DMS153 (cell line): ENCODE measurements at regions not wholly inside any gene's neighbourhood (a gene's known extent, or its start where the extent isn't known, plus 50 kb on each side); places are given as distances from the start of the nearest gene placed in this dataset.

ENCODE experiments used
- DNase-seq: peaks from one replicate; lab custom pipeline; 2025; lab: John Stamatoyannopoulos, UW

- no peak for DNase-seq
These were observed 451.3 kb downstream of the PMP22 start for GRCh38 chr17:14813649-14814370.

- no peak for DNase-seq
These were observed 456.7 kb downstream of the PMP22 start for GRCh38 chr17:14808425-14808824.

- no peak for DNase-seq
These were observed 459.8 kb downstream of the PMP22 start for GRCh38 chr17:14805348-14805747.

DNA sequence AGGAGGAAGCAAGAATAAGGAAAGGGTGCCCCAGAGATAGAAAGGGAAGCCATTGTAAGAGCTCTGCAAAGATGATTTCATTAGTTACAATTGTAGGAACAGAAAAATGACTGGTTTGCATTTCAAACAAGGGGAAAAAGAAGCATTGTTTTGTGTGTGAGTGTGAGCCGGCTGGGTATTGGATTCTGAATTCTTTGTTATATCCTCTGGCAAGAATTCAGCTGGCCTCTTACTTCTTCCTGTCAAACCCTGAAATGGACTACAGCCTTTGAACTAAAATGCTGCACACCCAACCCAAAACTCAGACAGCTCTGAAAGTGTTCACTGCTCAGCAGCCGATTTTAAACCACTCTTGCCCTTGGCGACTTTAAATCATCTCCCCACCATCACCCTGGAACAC is 461.3 kb downstream of the PMP22 start:
- DNase-seq: no peak

DNA sequence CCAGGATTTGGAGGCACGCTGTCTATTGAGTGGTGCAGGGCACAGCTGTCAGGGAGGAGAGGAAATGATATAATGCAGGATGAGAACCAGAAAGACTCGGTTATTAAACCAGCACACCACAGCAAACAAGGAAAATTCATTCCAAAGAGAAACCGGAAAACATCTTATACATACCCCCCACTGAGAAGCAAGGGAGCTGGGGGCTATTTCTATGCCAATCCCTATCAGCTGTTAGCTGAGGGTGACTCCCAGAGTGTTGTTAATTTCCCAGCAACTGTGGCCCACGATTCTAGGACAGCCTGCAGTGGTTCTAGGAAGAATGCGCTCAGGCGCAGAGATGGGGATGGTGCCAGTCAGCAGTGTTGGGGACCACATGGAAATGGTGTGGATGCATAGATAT is 467.3 kb downstream of the PMP22 start:
- DNase-seq: no peak

DNA sequence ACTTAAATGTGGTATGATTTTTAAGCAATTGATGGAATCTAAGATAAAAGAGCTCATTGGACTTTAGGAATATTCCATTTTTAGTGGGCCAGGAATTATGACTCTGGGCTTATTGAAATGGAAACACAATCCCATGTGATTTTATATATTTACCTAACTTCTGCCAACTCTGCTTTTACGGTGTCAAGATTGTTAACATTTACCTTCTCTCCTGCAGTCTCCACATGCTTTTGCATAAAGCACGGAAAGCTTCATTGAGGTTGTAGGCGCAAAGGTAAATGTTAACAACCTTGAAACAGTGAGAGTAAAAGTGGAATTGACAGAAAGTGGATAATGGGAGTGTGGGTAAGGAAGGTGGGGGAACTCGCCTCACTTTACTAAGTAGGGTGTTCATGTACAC is 468.1 kb downstream of the PMP22 start:
- DNase-seq: no peak

GRCh38 chr17:14794961-14795360 is 470.2 kb downstream of the PMP22 start:
- no peak for DNase-seq

- no peak for DNase-seq
These were observed 471.9 kb downstream of the PMP22 start for GRCh38 chr17:14793237-14793636.

- DNase-seq: no peak
These were observed 472.4 kb downstream of the PMP22 start for GRCh38 chr17:14792746-14793145.

DNA sequence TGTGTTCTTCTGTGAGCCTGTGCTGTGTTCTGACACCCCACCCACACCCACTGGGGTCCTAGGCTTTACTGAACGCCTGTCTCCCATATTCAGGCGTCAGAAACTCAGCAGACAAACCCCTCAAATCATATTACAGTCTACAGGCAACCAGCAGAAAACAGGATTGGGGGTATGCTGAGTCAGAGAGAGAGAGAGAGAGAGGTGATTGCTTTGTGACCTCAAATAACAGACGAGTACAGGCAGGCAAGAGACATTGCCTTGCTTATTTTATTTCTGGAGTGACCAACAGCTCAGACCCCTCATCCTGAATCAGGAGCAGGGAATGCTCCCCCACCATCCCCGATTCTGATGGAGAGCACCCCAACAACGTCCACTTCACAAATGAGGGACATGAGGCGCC is 473.9 kb downstream of the PMP22 start:
- no peak for DNase-seq

DNA sequence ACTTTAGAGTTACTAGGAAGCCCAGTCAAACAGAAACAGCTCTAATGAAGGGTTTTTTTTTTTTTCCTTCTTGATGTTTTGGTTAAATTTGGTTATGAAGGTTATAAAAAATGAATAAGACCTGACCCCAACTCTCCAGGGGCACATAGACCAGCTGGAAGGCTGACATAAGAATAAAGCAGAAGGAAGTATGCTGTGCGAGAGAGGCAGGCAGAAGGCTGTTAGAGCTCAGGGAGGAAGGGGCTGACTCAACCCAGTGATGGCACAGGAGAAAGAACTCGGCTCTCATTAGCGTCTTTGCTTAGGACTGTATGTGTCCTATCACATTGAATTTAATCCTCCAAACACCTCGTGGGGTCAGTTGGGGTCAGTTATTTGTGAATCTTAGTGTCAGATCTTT is 474.6 kb downstream of the PMP22 start:
- DNase-seq: no peak

DNA sequence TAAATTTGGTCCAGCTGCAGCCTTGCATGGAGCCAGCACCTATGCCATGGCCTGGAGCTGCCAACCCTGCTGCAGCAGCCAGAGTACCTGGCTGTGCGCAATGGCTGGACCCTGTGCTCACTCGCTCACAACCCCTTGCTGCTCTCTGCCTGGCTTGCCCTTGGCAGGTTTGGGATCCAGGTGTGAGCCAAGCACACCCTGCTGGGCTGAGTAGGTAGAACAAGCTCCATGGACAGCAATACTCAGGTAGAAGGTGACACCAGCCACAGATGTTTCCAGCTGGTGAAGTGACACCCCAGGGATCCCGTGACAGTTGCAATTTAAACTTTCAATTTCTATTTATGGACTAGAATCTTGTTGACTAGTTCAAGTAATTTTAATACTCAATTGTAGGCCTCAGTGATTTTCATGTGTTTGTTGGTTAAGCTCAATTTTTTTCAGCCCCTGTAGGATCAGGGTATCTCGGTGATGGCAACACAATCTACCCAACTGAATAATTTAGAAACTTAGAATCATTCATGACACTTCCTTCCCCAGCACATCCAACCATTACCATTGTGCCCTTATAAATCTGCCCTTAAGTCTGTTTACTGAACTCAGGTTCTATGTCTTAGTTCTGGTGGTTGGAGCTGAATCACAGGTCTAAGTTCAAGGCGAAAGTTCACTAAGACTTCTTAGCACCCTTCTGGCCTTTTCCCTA is 480.0 kb downstream of the PMP22 start:
- no peak for DNase-seq

- no peak for DNase-seq
These were observed 480.2 kb downstream of the HS3ST3B1 start for GRCh38 chr17:14781123-14781522.

DNA sequence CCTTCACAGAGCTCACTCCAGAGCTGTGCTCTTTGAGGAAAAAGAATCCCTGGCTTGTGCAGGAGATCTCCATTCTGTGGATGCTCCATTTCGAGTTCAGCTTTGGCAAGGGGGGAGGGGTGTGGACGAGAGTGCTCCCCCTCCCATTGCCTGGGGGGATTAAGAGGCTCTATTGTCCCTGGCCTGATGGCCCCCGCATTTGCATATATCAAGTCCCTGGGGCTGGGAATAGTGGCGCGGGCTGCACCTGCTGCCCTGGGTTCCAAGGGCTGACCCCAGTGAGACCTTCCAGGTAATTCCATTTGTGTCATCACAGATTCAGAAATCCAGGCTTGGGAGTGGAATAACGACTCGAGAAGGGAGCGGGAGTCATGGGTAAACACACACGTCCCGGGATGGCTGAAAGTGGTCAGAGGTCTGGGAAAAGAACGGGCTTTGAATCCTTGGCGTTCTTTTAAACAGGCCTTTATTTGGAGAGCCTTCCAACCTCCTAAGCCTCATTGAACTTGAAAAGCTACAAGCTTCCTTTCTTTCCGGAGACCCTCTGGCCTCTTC is 479.3 kb downstream of the HS3ST3B1 start:
- DNase-seq: no peak

DNA sequence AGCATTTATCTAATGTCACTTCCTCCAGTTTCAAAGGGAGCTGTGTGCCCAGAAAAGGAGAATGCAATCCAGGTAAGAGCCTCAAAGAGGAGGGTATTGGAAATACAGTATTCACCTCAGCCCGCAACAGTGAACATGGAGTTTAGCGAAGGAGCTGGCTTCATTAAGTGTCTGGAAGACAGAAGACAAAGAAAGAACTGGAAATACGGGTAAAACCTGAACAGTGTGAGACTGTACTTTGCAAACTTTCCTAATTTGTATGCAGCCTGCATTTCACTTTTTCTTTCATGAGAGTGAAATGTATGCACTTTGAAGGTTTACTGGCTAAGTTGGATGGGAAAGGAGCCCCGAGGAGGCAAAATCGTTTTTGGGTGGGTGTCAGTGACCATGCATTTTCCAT is 478.4 kb downstream of the HS3ST3B1 start:
- no peak for DNase-seq

DNA sequence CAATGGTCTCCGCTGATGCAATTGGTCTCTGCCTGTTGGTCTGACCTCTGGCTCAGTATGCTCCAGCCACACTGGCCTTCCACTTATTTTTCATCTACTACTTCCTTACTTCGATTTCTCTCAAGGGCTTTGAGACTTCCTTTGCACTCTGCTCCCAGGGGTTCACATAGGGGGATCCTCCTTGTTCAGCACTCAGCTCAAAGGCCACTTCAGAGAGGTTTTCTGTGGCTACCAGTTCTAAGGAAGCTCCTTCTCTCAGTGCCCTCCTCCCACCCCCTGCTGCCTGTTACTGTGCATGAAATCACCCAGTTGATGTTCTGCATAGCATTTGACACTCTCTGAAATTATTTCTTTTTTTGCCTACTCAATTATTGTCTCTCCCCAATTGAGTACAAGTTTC is 476.4 kb downstream of the HS3ST3B1 start:
- DNase-seq: no peak

- no peak for DNase-seq
These were observed 475.9 kb downstream of the HS3ST3B1 start for GRCh38 chr17:14776791-14777190.

GRCh38 chr17:14775731-14776492 is 475.0 kb downstream of the HS3ST3B1 start:
- no peak for DNase-seq

- DNase-seq: no peak
These were observed 473.9 kb downstream of the HS3ST3B1 start for GRCh38 chr17:14774774-14775173.

DNA sequence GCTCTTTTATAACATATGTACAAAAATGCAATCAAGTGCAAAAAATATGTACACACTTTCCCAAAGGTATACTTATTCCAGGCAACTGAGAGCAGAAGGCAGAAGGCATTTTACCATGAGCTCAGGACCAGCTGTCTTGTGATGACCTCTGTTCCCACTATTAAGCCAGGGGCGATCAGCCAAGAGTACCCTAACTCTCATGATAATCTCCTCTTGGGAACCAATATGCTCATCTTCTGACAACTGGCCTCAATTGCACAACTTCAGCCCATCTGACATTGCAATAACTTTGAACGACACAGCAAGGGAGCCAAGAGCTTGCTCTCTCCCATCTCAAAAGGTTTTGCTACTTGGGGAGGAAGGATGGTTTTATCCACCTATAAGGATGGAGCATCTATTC is 471.9 kb downstream of the HS3ST3B1 start:
- no peak for DNase-seq

- no peak for DNase-seq
These were observed 470.7 kb downstream of the HS3ST3B1 start for GRCh38 chr17:14771543-14771942.

- DNase-seq: no peak
These were observed 468.0 kb downstream of the HS3ST3B1 start for GRCh38 chr17:14768923-14769322.
